ENCODE measurements at regions not wholly inside any gene's neighbourhood (a gene's known extent, or its start where the extent isn't known, plus 50 kb on each side); places are given as distances from the start of the nearest gene placed in this dataset.

GRCh38 chr11:15795378-15795777, 561.0 kb downstream of the SOX6 start (continued):
- TF ChIP-seq, protein P1, sequence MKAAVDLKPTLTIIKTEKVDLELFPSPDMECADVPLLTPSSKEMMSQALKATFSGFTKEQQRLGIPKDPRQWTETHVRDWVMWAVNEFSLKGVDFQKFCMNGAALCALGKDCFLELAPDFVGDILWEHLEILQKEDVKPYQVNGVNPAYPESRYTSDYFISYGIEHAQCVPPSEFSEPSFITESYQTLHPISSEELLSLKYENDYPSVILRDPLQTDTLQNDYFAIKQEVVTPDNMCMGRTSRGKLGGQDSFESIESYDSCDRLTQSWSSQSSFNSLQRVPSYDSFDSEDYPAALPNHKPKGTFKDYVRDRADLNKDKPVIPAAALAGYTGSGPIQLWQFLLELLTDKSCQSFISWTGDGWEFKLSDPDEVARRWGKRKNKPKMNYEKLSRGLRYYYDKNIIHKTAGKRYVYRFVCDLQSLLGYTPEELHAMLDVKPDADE (IDR thresholded peaks at IDR 0.05), result no peak
- TF ChIP-seq EZH2phosphoT487 (IDR thresholded peaks at IDR 0.05; ENCODE audit: unreplicated experiment) (no peak), ZNF331 (CRISPR knock-in tag; IDR thresholded peaks at IDR 0.05; ENCODE audit: low read depth) (no peak), EZH2 (IDR thresholded peaks at IDR 0.05; ENCODE audit: low read depth, unreplicated experiment) (no peak), POLR2AphosphoS5 (IDR thresholded peaks at IDR 0.05; ENCODE audit: low read depth) (no peak), JUNB (IDR thresholded peaks at IDR 0.05; ENCODE audit: unreplicated experiment) (no peak)
- TF ChIP-seq, protein P2, sequence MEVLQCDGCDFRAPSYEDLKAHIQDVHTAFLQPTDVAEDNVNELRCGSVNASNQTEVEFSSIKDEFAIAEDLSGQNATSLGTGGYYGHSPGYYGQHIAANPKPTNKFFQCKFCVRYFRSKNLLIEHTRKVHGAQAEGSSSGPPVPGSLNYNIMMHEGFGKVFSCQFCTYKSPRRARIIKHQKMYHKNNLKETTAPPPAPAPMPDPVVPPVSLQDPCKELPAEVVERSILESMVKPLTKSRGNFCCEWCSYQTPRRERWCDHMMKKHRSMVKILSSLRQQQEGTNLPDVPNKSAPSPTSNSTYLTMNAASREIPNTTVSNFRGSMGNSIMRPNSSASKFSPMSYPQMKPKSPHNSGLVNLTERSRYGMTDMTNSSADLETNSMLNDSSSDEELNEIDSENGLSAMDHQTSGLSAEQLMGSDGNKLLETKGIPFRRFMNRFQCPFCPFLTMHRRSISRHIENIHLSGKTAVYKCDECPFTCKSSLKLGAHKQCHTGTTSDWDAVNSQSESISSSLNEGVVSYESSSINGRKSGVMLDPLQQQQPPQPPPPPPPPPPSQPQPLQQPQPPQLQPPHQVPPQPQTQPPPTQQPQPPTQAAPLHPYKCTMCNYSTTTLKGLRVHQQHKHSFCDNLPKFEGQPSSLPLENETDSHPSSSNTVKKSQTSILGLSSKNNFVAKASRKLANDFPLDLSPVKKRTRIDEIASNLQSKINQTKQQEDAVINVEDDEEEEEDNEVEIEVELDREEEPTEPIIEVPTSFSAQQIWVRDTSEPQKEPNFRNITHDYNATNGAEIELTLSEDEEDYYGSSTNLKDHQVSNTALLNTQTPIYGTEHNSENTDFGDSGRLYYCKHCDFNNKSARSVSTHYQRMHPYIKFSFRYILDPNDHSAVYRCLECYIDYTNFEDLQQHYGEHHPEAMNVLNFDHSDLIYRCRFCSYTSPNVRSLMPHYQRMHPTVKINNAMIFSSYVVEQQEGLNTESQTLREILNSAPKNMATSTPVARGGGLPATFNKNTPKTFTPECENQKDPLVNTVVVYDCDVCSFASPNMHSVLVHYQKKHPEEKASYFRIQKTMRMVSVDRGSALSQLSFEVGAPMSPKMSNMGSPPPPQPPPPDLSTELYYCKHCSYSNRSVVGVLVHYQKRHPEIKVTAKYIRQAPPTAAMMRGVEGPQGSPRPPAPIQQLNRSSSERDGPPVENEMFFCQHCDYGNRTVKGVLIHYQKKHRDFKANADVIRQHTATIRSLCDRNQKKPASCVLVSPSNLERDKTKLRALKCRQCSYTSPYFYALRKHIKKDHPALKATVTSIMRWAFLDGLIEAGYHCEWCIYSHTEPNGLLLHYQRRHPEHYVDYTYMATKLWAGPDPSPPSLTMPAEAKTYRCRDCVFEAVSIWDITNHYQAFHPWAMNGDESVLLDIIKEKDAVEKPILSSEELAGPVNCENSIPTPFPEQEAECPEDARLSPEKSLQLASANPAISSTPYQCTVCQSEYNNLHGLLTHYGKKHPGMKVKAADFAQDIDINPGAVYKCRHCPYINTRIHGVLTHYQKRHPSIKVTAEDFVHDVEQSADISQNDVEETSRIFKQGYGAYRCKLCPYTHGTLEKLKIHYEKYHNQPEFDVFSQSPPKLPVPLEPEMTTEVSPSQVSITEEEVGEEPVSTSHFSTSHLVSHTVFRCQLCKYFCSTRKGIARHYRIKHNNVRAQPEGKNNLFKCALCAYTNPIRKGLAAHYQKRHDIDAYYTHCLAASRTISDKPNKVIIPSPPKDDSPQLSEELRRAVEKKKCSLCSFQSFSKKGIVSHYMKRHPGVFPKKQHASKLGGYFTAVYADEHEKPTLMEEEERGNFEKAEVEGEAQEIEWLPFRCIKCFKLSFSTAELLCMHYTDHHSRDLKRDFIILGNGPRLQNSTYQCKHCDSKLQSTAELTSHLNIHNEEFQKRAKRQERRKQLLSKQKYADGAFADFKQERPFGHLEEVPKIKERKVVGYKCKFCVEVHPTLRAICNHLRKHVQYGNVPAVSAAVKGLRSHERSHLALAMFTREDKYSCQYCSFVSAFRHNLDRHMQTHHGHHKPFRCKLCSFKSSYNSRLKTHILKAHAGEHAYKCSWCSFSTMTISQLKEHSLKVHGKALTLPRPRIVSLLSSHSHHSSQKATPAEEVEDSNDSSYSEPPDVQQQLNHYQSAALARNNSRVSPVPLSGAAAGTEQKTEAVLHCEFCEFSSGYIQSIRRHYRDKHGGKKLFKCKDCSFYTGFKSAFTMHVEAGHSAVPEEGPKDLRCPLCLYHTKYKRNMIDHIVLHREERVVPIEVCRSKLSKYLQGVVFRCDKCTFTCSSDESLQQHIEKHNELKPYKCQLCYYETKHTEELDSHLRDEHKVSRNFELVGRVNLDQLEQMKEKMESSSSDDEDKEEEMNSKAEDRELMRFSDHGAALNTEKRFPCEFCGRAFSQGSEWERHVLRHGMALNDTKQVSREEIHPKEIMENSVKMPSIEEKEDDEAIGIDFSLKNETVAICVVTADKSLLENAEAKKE (CRISPR knock-in tag; IDR thresholded peaks at IDR 0.05), result no peak

GRCh38 chr11:15800111-15800800, 556.1 kb downstream of the SOX6 start:
- Mint-ChIP-seq H3K4me3 (no peak overlapping the region), H3K9me3 (no peaks in the 10 kb centered on the region), H3K27me3 (ENCODE audit: insufficient read depth, low read depth, poor library complexity) (no peaks in the 10 kb centered on the region), H3K36me3 (ENCODE audit: low read depth) (no peaks in the 10 kb centered on the region), H3K4me1 (no peaks in the 10 kb centered on the region; the same call in 2 of the 3 replicates), H3K27ac (no peak overlapping the region)
- no peaks in the 10 kb centered on the region for H3F3A ChIP-seq (replicated peaks; ENCODE audit: low read depth)
- no peaks in the 10 kb centered on the region for H3K9me2 ChIP-seq (ENCODE audit: insufficient read depth)
- no peak overlapping the region for H2AFZ ChIP-seq
- H3K27ac ChIP-seq (ENCODE audit: low read depth), result no peak overlapping the region
- no peak for DNase-seq (ENCODE audit: low spot score)
- H3K4me2 ChIP-seq, result no peak overlapping the region
- H4K20me1 ChIP-seq (replicated peaks; ENCODE audit: insufficient read depth), result no peaks in the 10 kb centered on the region
- H3K27me3 ChIP-seq (ENCODE audit: insufficient read depth), result no peaks in the 10 kb centered on the region
- H3K36me3 ChIP-seq (ENCODE audit: insufficient read depth), result no peaks in the 10 kb centered on the region
- no peak overlapping the region for H3K4me3 ChIP-seq
- ATAC-seq, result no peak
- H3K79me2 ChIP-seq (replicated peaks; ENCODE audit: insufficient read depth), result no peaks in the 10 kb centered on the region
- H3K4me1 ChIP-seq (ENCODE audit: insufficient read depth), result no peaks in the 10 kb centered on the region
- TF ChIP-seq NANOG (IDR thresholded peaks at IDR 0.05; ENCODE audit: borderline replicate concordance) (no peak), CREB1 (CRISPR knock-in tag; IDR thresholded peaks at IDR 0.05; ENCODE audit: low read depth) (no peak), REST (IDR thresholded peaks at IDR 0.05; ENCODE audit: unreplicated experiment) (no peak)
